Forelimb muscle (tissue), 1 donor: ENCODE measurements at regions not wholly inside any gene's neighbourhood (a gene's known extent, or its start where the extent isn't known, plus 50 kb on each side); places are given as distances from the start of the nearest gene placed in this dataset.

ENCODE experiments used
- DNase-seq: peaks from one replicate; pipeline ENCODE4 v3.0.0-alpha.2; 2013; ENCODE audit warnings: low read depth

GRCh38 chr1:56442290-56442877 lies 137.0 kb downstream of the PLPP3 start:
- DNase-seq: no peak

GRCh38 chr1:56441601-56442000 lies 137.8 kb downstream of the PLPP3 start:
- DNase-seq: no peak

GRCh38 chr1:56439610-56440264 lies 139.6 kb downstream of the PLPP3 start:
- no peak for DNase-seq

GRCh38 chr1:56438901-56439551 lies 140.3 kb downstream of the PLPP3 start:
- DNase-seq: no peak

GRCh38 chr1:56437959-56438358 lies 141.4 kb downstream of the PLPP3 start:
- DNase-seq: no peak

- no peak for DNase-seq
Observed at GRCh38 chr1:56436912-56437417, 142.4 kb downstream of the PLPP3 start.

GRCh38 chr1:56436296-56436695 lies 143.1 kb downstream of the PLPP3 start:
- DNase-seq: no peak

GRCh38 chr1:56435434-56436262 lies 143.7 kb downstream of the PLPP3 start:
- DNase-seq: no peak

- no peak for DNase-seq
Observed at GRCh38 chr1:56434740-56435139, 144.6 kb downstream of the PLPP3 start.

- DNase-seq: no peak
Observed at GRCh38 chr1:56434025-56434424, 145.3 kb downstream of the PLPP3 start.

- no peak for DNase-seq
Observed at GRCh38 chr1:56433056-56433577, 146.2 kb downstream of the PLPP3 start.

GRCh38 chr1:56432166-56432971 lies 147.0 kb downstream of the PLPP3 start:
- no peak for DNase-seq

GRCh38 chr1:56430141-56430839 lies 149.1 kb downstream of the PLPP3 start:
- DNase-seq: no peak

- DNase-seq: no peak
Observed at GRCh38 chr1:56429288-56429687, 150.1 kb downstream of the PLPP3 start.

- DNase-seq: no peak
Observed at GRCh38 chr1:56426587-56427381, 152.6 kb downstream of the PLPP3 start.

GRCh38 chr1:56425494-56426037 lies 153.8 kb downstream of the PLPP3 start:
- DNase-seq: no peak

GRCh38 chr1:56424744-56425493 lies 154.4 kb downstream of the PLPP3 start:
- no peak for DNase-seq

GRCh38 chr1:56423716-56424115 lies 155.6 kb downstream of the PLPP3 start:
- no peak for DNase-seq
